ENCODE measurements at regions not wholly inside any gene's neighbourhood (a gene's known extent, or its start where the extent isn't known, plus 50 kb on each side); places are given as distances from the start of the nearest gene placed in this dataset.
"Not testable (repeated sequence)": the region's sequence is repeated elsewhere in the genome, so short reads cannot be mapped to it uniquely, and the experiment has no call there.

- no peak for FAIRE-seq
Observed at GRCh38 chrX:114272096-114272686, 311.7 kb upstream of the HTR2C start.

- FAIRE-seq: not testable (repeated sequence)
Observed at GRCh38 chrX:114270371-114270770, 313.5 kb upstream of the HTR2C start.

GRCh38 chrX:114268643-114269042, 315.2 kb upstream of the HTR2C start:
- no peak for FAIRE-seq

- no peak for FAIRE-seq
Observed at GRCh38 chrX:114267142-114267541, 316.7 kb upstream of the HTR2C start.

- no peak for FAIRE-seq
Observed at GRCh38 chrX:114252186-114252585, 331.7 kb upstream of the HTR2C start.

GRCh38 chrX:114251575-114251974, 332.3 kb upstream of the HTR2C start:
- FAIRE-seq: no peak

GRCh38 chrX:114221445-114221844, 362.4 kb upstream of the HTR2C start:
- no peak for FAIRE-seq

- no peak for FAIRE-seq
Observed at GRCh38 chrX:114210879-114211278, 373.0 kb upstream of the HTR2C start.

- no peak for FAIRE-seq
Observed at GRCh38 chrX:114201622-114202021, 382.3 kb upstream of the HTR2C start.

GRCh38 chrX:114181195-114181594, 402.7 kb upstream of the HTR2C start:
- no peak for FAIRE-seq

GRCh38 chrX:114178126-114178525, 405.8 kb upstream of the HTR2C start:
- no peak for FAIRE-seq

- not testable (repeated sequence) for FAIRE-seq
Observed at GRCh38 chrX:114167276-114167675, 416.6 kb upstream of the HTR2C start.

- no peak for FAIRE-seq
Observed at GRCh38 chrX:114166601-114167000, 417.3 kb upstream of the HTR2C start.

- FAIRE-seq: no peak
Observed at GRCh38 chrX:114165537-114165936, 418.3 kb upstream of the HTR2C start.

GRCh38 chrX:114162068-114162735, 421.7 kb upstream of the HTR2C start:
- FAIRE-seq: no peak

- FAIRE-seq: no peak
Observed at GRCh38 chrX:114152801-114153200, 431.1 kb upstream of the HTR2C start.

GRCh38 chrX:114152130-114152529, 431.8 kb upstream of the HTR2C start:
- FAIRE-seq: no peak

- FAIRE-seq: no peak
Observed at GRCh38 chrX:114134465-114134864, 449.4 kb upstream of the HTR2C start.

- FAIRE-seq: no peak
Observed at GRCh38 chrX:114127411-114128025, 456.4 kb upstream of the HTR2C start.

- no peak for FAIRE-seq
Observed at GRCh38 chrX:114127005-114127404, 456.9 kb upstream of the HTR2C start.

- FAIRE-seq: no peak
Observed at GRCh38 chrX:114101081-114101480, 482.8 kb upstream of the HTR2C start.

GRCh38 chrX:114097866-114098265, 486.0 kb upstream of the HTR2C start:
- FAIRE-seq: no peak

- FAIRE-seq: no peak
Observed at GRCh38 chrX:114097427-114097826, 486.5 kb upstream of the HTR2C start.

GRCh38 chrX:114095789-114096188, 488.1 kb upstream of the HTR2C start:
- FAIRE-seq: no peak
